H1 (cell line): ENCODE measurements at regions not wholly inside any gene's neighbourhood (a gene's known extent, or its start where the extent isn't known, plus 50 kb on each side); places are given as distances from the start of the nearest gene placed in this dataset.

Source experiments
- CTCF ChIA-PET: fragments of 300-600 bp; sonication (Branson Sonifier 250); formaldehyde crosslinking; loops from one replicate; lab custom pipeline; 2021; ENCODE audit not compliant: partially characterized antibody; lab: Charles Lee
- POLR2A ChIA-PET: fragments of 300-600 bp; sonication (Branson Sonifier 250); formaldehyde crosslinking; loops from one replicate; lab custom pipeline; 2021; ENCODE audit warnings: inconsistent platforms; ENCODE audit not compliant: partially characterized antibody; lab: Charles Lee
- DNase-seq, 2 experiments: peaks; one replicate each; pipeline versions ENCODE4 v3.0.0 to v3.0.0-alpha.2; 2010 to 2022; ENCODE audit warnings: low spot score in 2 of 2, low read depth in 1 of 2, mixed read lengths in 1 of 2
- FAIRE-seq: peaks from 2 replicates; lab custom pipeline; 2011; peaks lifted over from hg19 to GRCh38; lab: Jason Lieb, UNC
- H2AFZ ChIP-seq: 2 replicates; pipeline ENCODE4 v1.8.1; 2012; ENCODE audit warnings: low read length, inconsistent platforms
- H2AK5ac ChIP-seq: 2 replicates; pipeline ENCODE4 v1.6.1; 2013; ENCODE audit warnings: low read depth, low read length
- H2BK120ac ChIP-seq: replicated peaks from 2 replicates; pipeline ENCODE3; 2013; ENCODE audit warnings: low read depth, low read length, inconsistent platforms
- H2BK12ac ChIP-seq: 2 replicates; pipeline ENCODE4 v1.6.1; 2013; ENCODE audit warnings: low read depth, low read length
- H2BK15ac ChIP-seq: 2 replicates; pipeline ENCODE4 v1.6.1; 2013; ENCODE audit warnings: low read length
- H2BK20ac ChIP-seq: 2 replicates; pipeline ENCODE4 v1.6.1; 2013; ENCODE audit warnings: low read length
- H2BK5ac ChIP-seq: 2 replicates; pipeline ENCODE4 v1.6.1; 2013; ENCODE audit warnings: low read depth, low read length
- H3K14ac ChIP-seq: 2 replicates; pipeline ENCODE4 v1.6.1; 2013; ENCODE audit warnings: inconsistent platforms; ENCODE audit not compliant: insufficient read length
- H3K18ac ChIP-seq: 2 replicates; pipeline ENCODE4 v1.6.1; 2013; ENCODE audit warnings: low read length; ENCODE audit errors: extremely low read depth
- H3K23ac ChIP-seq: 2 replicates; pipeline ENCODE4 v1.6.1; 2013; ENCODE audit warnings: inconsistent platforms; ENCODE audit not compliant: insufficient read length
- H3K23me2 ChIP-seq: 2 replicates; pipeline ENCODE4 v1.6.1; 2013; ENCODE audit warnings: low read depth, low read length
- H3K27ac ChIP-seq: 2 replicates; pipeline ENCODE4 v1.6.1; 2011; ENCODE audit warnings: low read depth, low read length, inconsistent platforms
- H3K27me3 ChIP-seq, 4 experiments: replicated peaks in 1 of 4; 1 replicate in 1 of 4; 2 replicates in 3 of 4; pipeline versions ENCODE4 v1.6.1 to v1.8.1; 2011 to 2013; ENCODE audit warnings: low read length in 3 of 4, mild to moderate bottlenecking in 3 of 4, inconsistent platforms in 2 of 4, mixed read lengths in 2 of 4, moderate library complexity in 1 of 4; ENCODE audit not compliant: control insufficient read depth in 3 of 4, insufficient read depth in 3 of 4; ENCODE audit errors: extremely low read depth in 1 of 4
- H3K36me3 ChIP-seq, 4 experiments: 2 replicates each; pipeline versions ENCODE4 v1.6.1 to v1.8.1; 2011 to 2013; ENCODE audit warnings: mild to moderate bottlenecking in 4 of 4, low read length in 3 of 4, moderate library complexity in 2 of 4, control low read depth in 1 of 4, inconsistent platforms in 1 of 4; ENCODE audit not compliant: insufficient read depth in 4 of 4, control insufficient read depth in 2 of 4
- H3K4ac ChIP-seq: replicated peaks from 2 replicates; pipeline ENCODE3; 2013; ENCODE audit warnings: low read length, low read depth, mixed read lengths, inconsistent platforms; ENCODE audit not compliant: insufficient read length
- H3K4me1 ChIP-seq, 4 experiments: replicated peaks in 1 of 4; 1 replicate in 1 of 4; 2 replicates in 3 of 4; pipeline versions ENCODE4 v1.6.1 to v1.8.1; 2011 to 2013; ENCODE audit warnings: low read length in 3 of 4, inconsistent platforms in 2 of 4, mixed read lengths in 1 of 4; ENCODE audit not compliant: insufficient read depth in 4 of 4, control insufficient read depth in 3 of 4
- H3K4me2 ChIP-seq, 2 experiments: 2 replicates each; pipeline versions ENCODE4 v1.6.1 to v1.8.1; 2011 to 2013; ENCODE audit warnings: low read depth in 2 of 2, low read length in 2 of 2, control low read depth in 1 of 2, inconsistent platforms in 1 of 2, mild to moderate bottlenecking in 1 of 2; ENCODE audit not compliant: insufficient read depth in 1 of 2
- H3K4me3 ChIP-seq, 4 experiments: fragments of 200-600, 300-600 bp in 1 of 4; sonication (generic), shearing (Covaris generic), sonication (Bioruptor Twin) in 1 of 4; 2 replicates each; pipeline versions ENCODE4 v1.5.1 to v1.8.1; 2011 to 2016; ENCODE audit warnings: low read length in 4 of 4, low read depth in 3 of 4, control low read depth in 2 of 4, inconsistent platforms in 2 of 4, mild to moderate bottlenecking in 2 of 4, mixed read lengths in 1 of 4, moderate library complexity in 1 of 4; ENCODE audit not compliant: insufficient read depth in 2 of 4; ENCODE audit errors: extremely low read depth in 1 of 4
- H3K56ac ChIP-seq: replicated peaks from 2 replicates; pipeline ENCODE3; 2013; ENCODE audit warnings: low read depth, mild to moderate bottlenecking, mixed read lengths, low read length, inconsistent platforms; ENCODE audit not compliant: insufficient read length
- H3K79me1 ChIP-seq: 2 replicates; pipeline ENCODE4 v1.6.1; 2013; ENCODE audit warnings: low read depth, low read length, control low read depth
- H3K79me2 ChIP-seq, 2 experiments: 2 replicates each; pipeline versions ENCODE4 v1.6.1 to v1.8.1; 2012 to 2013; ENCODE audit warnings: low read length in 2 of 2, mild to moderate bottlenecking in 2 of 2, inconsistent platforms in 1 of 2; ENCODE audit not compliant: insufficient read depth in 2 of 2, control insufficient read depth in 1 of 2
- H3K9ac ChIP-seq, 4 experiments: replicated peaks in 1 of 4; 1 replicate in 1 of 4; 2 replicates in 3 of 4; pipeline versions ENCODE4 v1.6.1 to v1.8.1; 2011 to 2013; ENCODE audit warnings: low read depth in 3 of 4, low read length in 3 of 4, control low read depth in 2 of 4, mild to moderate bottlenecking in 2 of 4, moderate library complexity in 2 of 4, inconsistent platforms in 1 of 4; ENCODE audit errors: extremely low read depth in 1 of 4
- H3K9me3 ChIP-seq, 2 experiments: 2 replicates each; pipeline versions ENCODE4 v1.6.1 to v1.8.1; 2012 to 2013; ENCODE audit warnings: mild to moderate bottlenecking in 2 of 2, moderate library complexity in 2 of 2, control low read depth in 1 of 2, inconsistent platforms in 1 of 2, low read depth in 1 of 2, low read length in 1 of 2, mixed read lengths in 1 of 2; ENCODE audit not compliant: insufficient read depth in 2 of 2
- H4K20me1 ChIP-seq, 2 experiments: replicated peaks in 1 of 2; 2 replicates each; pipeline versions ENCODE3 to v1.8.1; 2011 to 2013; ENCODE audit warnings: inconsistent platforms in 2 of 2, low read length in 2 of 2, mild to moderate bottlenecking in 1 of 2; ENCODE audit not compliant: insufficient read depth in 2 of 2, control insufficient read depth in 1 of 2
- H4K5ac ChIP-seq: 2 replicates; pipeline ENCODE4 v1.6.1; 2013; ENCODE audit warnings: low read length, low read depth, mixed read lengths, inconsistent platforms; ENCODE audit not compliant: insufficient read length
- H4K8ac ChIP-seq: 2 replicates; pipeline ENCODE4 v1.8.0; 2013; ENCODE audit warnings: mild to moderate bottlenecking, moderate library complexity, low read length, inconsistent platforms; ENCODE audit not compliant: insufficient read depth; ENCODE audit errors: extremely low read depth
- H4K91ac ChIP-seq: replicated peaks from 2 replicates; pipeline ENCODE3; 2013; ENCODE audit warnings: low read length, mixed read lengths, inconsistent platforms; ENCODE audit not compliant: insufficient read length
- BRCA1 ChIP-seq: IDR thresholded peaks from 2 replicates; pipeline ENCODE4 v1.6.1; 2012; ENCODE audit warnings: low read depth, low read length, improper control_type of control experiment
- PHF8 ChIP-seq: fragments of 200-600 bp; sonication (generic); conservative IDR thresholded peaks from 2 replicates; pipeline ENCODE4 v1.7.1; 2012; ENCODE audit warnings: low read depth, mild to moderate bottlenecking, inconsistent platforms, low read length, moderate library complexity
- RAD21 ChIP-seq, 2 experiments: IDR thresholded peaks in 1 of 2; conservative IDR thresholded peaks in 1 of 2; 2 replicates each; pipeline ENCODE4 v1.6.1; 2011; ENCODE audit warnings: low read depth in 2 of 2, low read length in 2 of 2, improper control_type of control experiment in 1 of 2, inconsistent platforms in 1 of 2, mild to moderate bottlenecking in 1 of 2, moderate library complexity in 1 of 2
- RXRA ChIP-seq: IDR thresholded peaks from 2 replicates; pipeline ENCODE4 v1.6.1; 2011; ENCODE audit warnings: low read depth, mild to moderate bottlenecking, low read length, moderate library complexity; ENCODE audit not compliant: insufficient read depth
- WGBS, 2 experiments: shearing (Covaris generic) in 1 of 2; methylation state at CpG; one replicate each; pipeline versions ENCODE4 v1.1.6 to v1.1.7; 2013 to 2015; ENCODE audit warnings: low lambda C conversion rate in 2 of 2, mixed read lengths in 2 of 2, inconsistent platforms in 1 of 2, low coverage in 1 of 2, missing lambda C conversion rate in 1 of 2; ENCODE audit not compliant: insufficient replicate concordance in 2 of 2, insufficient coverage in 1 of 2, insufficient read length in 1 of 2; ENCODE audit errors: extremely low coverage in 1 of 2, missing lambda C conversion rate in 1 of 2; 5-methylcytosine and 5-hydroxymethylcytosine counted together

DNA sequence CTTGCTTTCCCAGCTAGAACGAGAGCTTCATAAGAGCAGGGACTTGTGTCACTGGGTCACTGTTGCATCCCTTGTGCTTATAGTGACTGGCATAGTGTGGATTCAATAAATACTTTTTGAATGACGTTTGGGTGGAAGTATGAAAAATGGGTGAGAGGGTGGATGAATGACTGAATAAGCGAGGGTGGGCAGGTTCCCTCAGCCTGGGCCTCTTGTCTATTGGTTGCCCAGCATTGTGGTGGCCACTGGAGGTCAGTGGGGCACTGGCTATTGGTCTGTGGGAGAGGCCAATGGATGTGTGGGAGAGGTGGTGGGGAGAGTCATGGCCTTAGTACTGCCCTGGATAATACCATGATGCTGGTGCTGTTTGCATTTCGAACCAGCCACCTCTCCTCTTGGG, 93.8 kb upstream of the SKOR2 start:
- no peaks in the 10 kb centered on the region for H3K23me2 ChIP-seq
- FAIRE-seq: no peak

More for the DNA sequence above, 93.8 kb upstream of the SKOR2 start:
- Histone ChIP-seq H3K9ac (no peak overlapping the region), H3K56ac (no peak overlapping the region), H3K36me3 (no peaks in the 10 kb centered on the region), H2BK20ac (no peak overlapping the region), H3K27ac (no peak overlapping the region), H4K20me1 (no peaks in the 10 kb centered on the region), H2BK15ac (no peak overlapping the region), H3K14ac (no peak overlapping the region), H3K4ac (no peak overlapping the region), H2BK12ac (no peak overlapping the region), H3K4me2 (no peak overlapping the region), H4K91ac (no peak overlapping the region), H4K8ac (no peak overlapping the region), H2BK120ac (no peak overlapping the region), H2AFZ (no peak overlapping the region), H2BK5ac (no peak overlapping the region), H3K79me2 (no peaks in the 10 kb centered on the region), H3K27me3 (no peaks in the 10 kb centered on the region; a peak in 1 of 7 replicates), H2AK5ac (no peak overlapping the region), H3K4me3 (no peak overlapping the region), H3K23ac (no peak overlapping the region), H4K5ac (no peak overlapping the region), H3K79me1 (no peaks in the 10 kb centered on the region), H3K18ac (no peak overlapping the region), H3K9me3 (no peaks in the 10 kb centered on the region), H3K4me1 (no peaks in the 10 kb centered on the region)
- TF ChIP-seq RAD21 (IDR thresholded peaks at IDR 0.05 in 1 of 2, conservative IDR thresholded peaks at IDR 0.05 in 1 of 2; ENCODE audit: low read depth in 2 of 2, low read length in 2 of 2) (peak; percentile 22 to 29), BRCA1 (no peak), RXRA (no peak), PHF8 (no peak)
- DNase-seq: no peak
- 89 to 100% methylated on average over 2 to 4 of the region's 4 CpGs for WGBS, 2 experiments
- CTCF ChIA-PET: interaction anchor here (1.1 to 1.9 kb wide), 2 partner anchors 52 to 219 kb away, joined by 3 to 6 read pairs; no protein-coding TSS in a partner anchor
- POLR2A ChIA-PET: no interaction called here
